Glutamatergic neuron (in vitro differentiated cells): ENCODE measurements at regions not wholly inside any gene's neighbourhood (a gene's known extent, or its start where the extent isn't known, plus 50 kb on each side); places are given as distances from the start of the nearest gene placed in this dataset.

Experiments used
- DNase-seq: peaks from one replicate; pipeline ENCODE4 v3.0.0; 2022
- H3K27ac Mint-ChIP-seq: one replicate; pipeline ENCODE4 v1.8.0; 2020; ENCODE audit warnings: mild to moderate bottlenecking, mixed read lengths, inconsistent platforms; ENCODE audit not compliant: unreplicated experiment
- H3K27me3 Mint-ChIP-seq: one replicate; pipeline ENCODE4 v1.8.0; 2020; ENCODE audit warnings: mild to moderate bottlenecking, moderate library complexity, mixed read lengths, inconsistent platforms; ENCODE audit not compliant: unreplicated experiment
- H3K36me3 Mint-ChIP-seq: one replicate; pipeline ENCODE4 v1.8.0; 2020; ENCODE audit warnings: mild to moderate bottlenecking, mixed read lengths, inconsistent platforms; ENCODE audit not compliant: unreplicated experiment
- H3K4me1 Mint-ChIP-seq: one replicate; pipeline ENCODE4 v1.8.0; 2020; ENCODE audit warnings: mild to moderate bottlenecking, low read depth, mixed read lengths, inconsistent platforms; ENCODE audit not compliant: unreplicated experiment
- H3K4me3 Mint-ChIP-seq: one replicate; pipeline ENCODE4 v1.8.0; 2020; ENCODE audit warnings: mild to moderate bottlenecking, mixed read lengths, inconsistent platforms; ENCODE audit not compliant: unreplicated experiment
- H3K9me3 Mint-ChIP-seq: one replicate; pipeline ENCODE4 v1.8.0; 2020; ENCODE audit warnings: mild to moderate bottlenecking, moderate library complexity, mixed read lengths, inconsistent platforms; ENCODE audit not compliant: unreplicated experiment
- CTCF ChIP-seq: fragments of 200-600 bp; sonication (generic); IDR thresholded peaks from one replicate; pipeline ENCODE4 v1.5.0; 2021; ENCODE audit not compliant: partially characterized antibody, unreplicated experiment

GRCh38 chr15:36109943-36110658 lies 469.3 kb upstream of the CDIN1 start:
- Mint-ChIP-seq H3K4me3 (no peak overlapping the region), H3K9me3 (peaks cover 5% of the 10 kb centered on the region), H3K4me1 (peaks cover 30% of the 10 kb centered on the region), H3K27ac (no peak overlapping the region), H3K36me3 (no peaks in the 10 kb centered on the region), H3K27me3 (peaks cover 6% of the 10 kb centered on the region)
- no peak for TF ChIP-seq CTCF
- no peak for DNase-seq

GRCh38 chr15:36110659-36110993 lies 468.8 kb upstream of the CDIN1 start:
- peaks cover 6% of the 10 kb centered on the region for H3K27me3 Mint-ChIP-seq
- no peak overlapping the region for H3K27ac Mint-ChIP-seq
- H3K36me3 Mint-ChIP-seq = no peaks in the 10 kb centered on the region
- peaks cover 28% of the 10 kb centered on the region for H3K4me1 Mint-ChIP-seq
- H3K9me3 Mint-ChIP-seq = peaks cover 5% of the 10 kb centered on the region
- no peak for TF ChIP-seq CTCF
- no peak for DNase-seq
- H3K4me3 Mint-ChIP-seq = no peak overlapping the region

DNA sequence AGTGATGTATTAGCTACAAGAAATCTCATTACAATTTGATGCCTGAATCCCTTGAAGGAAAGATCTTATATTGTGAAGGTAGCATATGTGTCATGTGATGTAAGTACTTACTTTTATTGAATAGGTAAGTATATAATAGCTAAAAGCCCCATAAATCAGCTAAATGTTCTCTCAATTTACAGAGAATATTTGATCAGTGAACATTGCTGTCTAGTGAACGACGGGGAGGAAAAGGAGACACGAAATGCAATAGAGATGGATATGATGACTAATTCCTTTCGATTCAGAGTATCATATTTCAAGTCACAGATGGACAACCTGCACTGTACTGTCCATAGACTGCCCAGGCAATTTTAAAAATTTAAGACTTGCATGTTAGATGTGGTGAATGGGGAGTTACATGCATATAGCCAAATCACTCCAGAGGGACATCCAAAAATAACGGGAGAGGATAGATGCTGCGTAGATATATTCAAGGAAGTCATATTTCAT lies 462.1 kb upstream of the CDIN1 start:
- H3K4me3 Mint-ChIP-seq = peak overlapping the region; percentile 53
- TF ChIP-seq CTCF = no peak
- H3K4me1 Mint-ChIP-seq = peaks cover 17% of the 10 kb centered on the region
- no peaks in the 10 kb centered on the region for H3K27me3 Mint-ChIP-seq
- peak overlapping the region; percentile 71 for H3K27ac Mint-ChIP-seq
- no peaks in the 10 kb centered on the region for H3K36me3 Mint-ChIP-seq
- no peak for DNase-seq
- H3K9me3 Mint-ChIP-seq = no peaks in the 10 kb centered on the region

DNA sequence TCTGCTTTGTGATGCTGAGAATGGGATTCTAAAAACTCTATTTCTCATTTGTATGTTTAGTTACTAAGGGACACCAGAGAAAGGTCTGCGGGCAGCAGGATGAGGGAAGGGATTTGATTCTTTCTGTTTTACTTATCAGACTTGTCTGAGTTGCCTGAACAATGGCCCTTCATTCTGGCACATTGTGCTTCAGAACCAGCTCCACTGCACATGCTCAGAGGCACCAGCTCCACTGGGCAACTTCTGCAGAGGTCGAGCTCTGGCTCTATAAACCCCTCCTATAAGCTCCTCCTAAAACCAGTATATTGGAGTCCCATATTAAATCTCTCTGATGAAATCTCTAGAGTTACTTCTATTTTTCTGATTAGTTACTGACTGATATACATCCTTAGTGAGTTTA lies 453.2 kb upstream of the CDIN1 start:
- no peaks in the 10 kb centered on the region for H3K27me3 Mint-ChIP-seq
- no peak for DNase-seq
- H3K9me3 Mint-ChIP-seq = peaks cover 3% of the 10 kb centered on the region
- H3K4me1 Mint-ChIP-seq = no peaks in the 10 kb centered on the region
- H3K27ac Mint-ChIP-seq = no peak overlapping the region
- H3K36me3 Mint-ChIP-seq = peaks cover 9% of the 10 kb centered on the region
- no peak for TF ChIP-seq CTCF
- H3K4me3 Mint-ChIP-seq = no peak overlapping the region

GRCh38 chr15:36130641-36131310 lies 448.6 kb upstream of the CDIN1 start:
- Mint-ChIP-seq H3K27ac (no peak overlapping the region), H3K27me3 (no peaks in the 10 kb centered on the region), H3K4me3 (no peak overlapping the region), H3K4me1 (no peaks in the 10 kb centered on the region), H3K9me3 (no peaks in the 10 kb centered on the region), H3K36me3 (peaks cover 9% of the 10 kb centered on the region)
- no peak for DNase-seq
- no peak for TF ChIP-seq CTCF
